ENCODE measurements at regions not wholly inside any gene's neighbourhood (a gene's known extent, or its start where the extent isn't known, plus 50 kb on each side); places are given as distances from the start of the nearest gene placed in this dataset.

- no peaks in the 10 kb centered on the region for H3K27me3 ChIP-seq (ENCODE audit: insufficient read depth, low read length)
- no peaks in the 10 kb centered on the region for H3K79me2 ChIP-seq (ENCODE audit: control insufficient read depth, insufficient read depth, low read length, unreplicated experiment)
- H3K27ac ChIP-seq (ENCODE audit: low read depth, low read length): no peak overlapping the region
- no peaks in the 10 kb centered on the region for H3K36me3 ChIP-seq (ENCODE audit: insufficient read depth, low read length)
- no peak overlapping the region for H2AFZ ChIP-seq (ENCODE audit: low read length, unreplicated experiment)
- peaks cover 23% of the 10 kb centered on the region for H3K4me1 ChIP-seq (ENCODE audit: control insufficient read depth, insufficient read depth, low read length, unreplicated experiment)
- no peak overlapping the region for H3K4me3 ChIP-seq (ENCODE audit: low read depth, low read length)
Measured at GRCh38 chr15:62736756-62737155, 305.8 kb upstream of the TPM1 start.

DNA sequence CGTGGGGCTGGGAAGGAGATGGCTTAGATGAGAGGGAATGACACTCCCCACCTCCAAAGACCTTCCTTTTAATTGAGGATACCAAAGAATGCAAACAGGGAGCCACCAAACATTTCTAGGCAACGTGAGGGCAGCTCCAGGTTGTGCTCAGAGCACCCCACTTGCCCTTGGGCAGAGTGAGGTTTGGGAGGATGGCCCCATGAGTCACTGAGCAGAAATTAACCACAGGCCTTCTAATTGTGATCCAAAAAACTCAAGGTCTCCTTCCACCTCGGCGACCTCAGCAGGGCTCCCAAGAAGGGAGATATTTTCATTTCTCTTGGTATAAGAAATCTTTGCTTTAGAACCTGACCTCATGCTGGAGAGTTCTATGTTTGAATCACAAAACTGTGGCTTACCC is 305.0 kb upstream of the TPM1 start:
- no peaks in the 10 kb centered on the region for H3K27me3 ChIP-seq (ENCODE audit: insufficient read depth, low read length)
- peaks cover 30% of the 10 kb centered on the region for H3K4me1 ChIP-seq (ENCODE audit: control insufficient read depth, insufficient read depth, low read length, unreplicated experiment)
- H2AFZ ChIP-seq (ENCODE audit: low read length, unreplicated experiment): no peak overlapping the region
- no peaks in the 10 kb centered on the region for H3K79me2 ChIP-seq (ENCODE audit: control insufficient read depth, insufficient read depth, low read length, unreplicated experiment)
- H3K27ac ChIP-seq (ENCODE audit: low read depth, low read length): no peak overlapping the region
- no peaks in the 10 kb centered on the region for H3K36me3 ChIP-seq (ENCODE audit: insufficient read depth, low read length)
- no peak overlapping the region for H3K4me3 ChIP-seq (ENCODE audit: low read depth, low read length)

DNA sequence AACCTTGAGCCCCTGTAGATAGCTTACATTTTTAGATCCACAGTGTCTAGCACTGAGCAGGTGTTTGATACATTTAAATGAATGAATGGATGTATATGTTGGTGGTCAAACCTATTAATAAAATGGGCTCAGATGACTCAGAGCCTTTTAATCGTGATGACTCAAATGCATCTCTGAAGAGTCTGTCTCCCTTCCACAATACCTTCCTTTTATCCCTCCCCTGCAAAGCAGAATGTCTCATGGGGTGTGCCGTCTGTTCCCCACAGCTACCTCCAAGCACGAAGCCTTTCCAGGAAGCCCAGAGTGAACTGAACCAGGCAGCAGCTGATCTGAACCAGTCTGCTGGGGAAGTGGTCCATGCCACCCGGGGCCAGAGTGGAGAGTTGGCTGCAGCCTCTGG is 303.5 kb upstream of the TPM1 start:
- no peak overlapping the region for H3K4me3 ChIP-seq (ENCODE audit: low read depth, low read length)
- H3K4me1 ChIP-seq (ENCODE audit: control insufficient read depth, insufficient read depth, low read length, unreplicated experiment): peaks cover 41% of the 10 kb centered on the region
- no peaks in the 10 kb centered on the region for H3K79me2 ChIP-seq (ENCODE audit: control insufficient read depth, insufficient read depth, low read length, unreplicated experiment)
- no peaks in the 10 kb centered on the region for H3K27me3 ChIP-seq (ENCODE audit: insufficient read depth, low read length)
- H3K27ac ChIP-seq (ENCODE audit: low read depth, low read length): no peak overlapping the region; the same call in 1 of the 2 replicates
- H3K36me3 ChIP-seq (ENCODE audit: insufficient read depth, low read length): no peaks in the 10 kb centered on the region
- H2AFZ ChIP-seq (ENCODE audit: low read length, unreplicated experiment): no peak overlapping the region

- no peak overlapping the region for H2AFZ ChIP-seq (ENCODE audit: low read length, unreplicated experiment)
- H3K36me3 ChIP-seq (ENCODE audit: insufficient read depth, low read length): no peaks in the 10 kb centered on the region
- H3K79me2 ChIP-seq (ENCODE audit: control insufficient read depth, insufficient read depth, low read length, unreplicated experiment): no peaks in the 10 kb centered on the region
- H3K4me3 ChIP-seq (ENCODE audit: low read depth, low read length): no peak overlapping the region
- H3K27ac ChIP-seq (ENCODE audit: low read depth, low read length): no peak overlapping the region; the same call in 1 of the 2 replicates
- peaks cover 41% of the 10 kb centered on the region for H3K4me1 ChIP-seq (ENCODE audit: control insufficient read depth, insufficient read depth, low read length, unreplicated experiment)
- no peaks in the 10 kb centered on the region for H3K27me3 ChIP-seq (ENCODE audit: insufficient read depth, low read length)
Measured at GRCh38 chr15:62739507-62739906, 303.0 kb upstream of the TPM1 start.

- Histone ChIP-seq H3K79me2 (ENCODE audit: control insufficient read depth, insufficient read depth, low read length, unreplicated experiment) (no peaks in the 10 kb centered on the region), H2AFZ (ENCODE audit: low read length, unreplicated experiment) (no peak overlapping the region), H3K4me3 (ENCODE audit: low read depth, low read length) (no peak overlapping the region), H3K27me3 (ENCODE audit: insufficient read depth, low read length) (no peaks in the 10 kb centered on the region), H3K4me1 (ENCODE audit: control insufficient read depth, insufficient read depth, low read length, unreplicated experiment) (peaks cover 41% of the 10 kb centered on the region), H3K27ac (ENCODE audit: low read depth, low read length) (no peak overlapping the region), H3K36me3 (ENCODE audit: insufficient read depth, low read length) (no peaks in the 10 kb centered on the region)
Measured at GRCh38 chr15:62740141-62741004, 302.2 kb upstream of the TPM1 start.

DNA sequence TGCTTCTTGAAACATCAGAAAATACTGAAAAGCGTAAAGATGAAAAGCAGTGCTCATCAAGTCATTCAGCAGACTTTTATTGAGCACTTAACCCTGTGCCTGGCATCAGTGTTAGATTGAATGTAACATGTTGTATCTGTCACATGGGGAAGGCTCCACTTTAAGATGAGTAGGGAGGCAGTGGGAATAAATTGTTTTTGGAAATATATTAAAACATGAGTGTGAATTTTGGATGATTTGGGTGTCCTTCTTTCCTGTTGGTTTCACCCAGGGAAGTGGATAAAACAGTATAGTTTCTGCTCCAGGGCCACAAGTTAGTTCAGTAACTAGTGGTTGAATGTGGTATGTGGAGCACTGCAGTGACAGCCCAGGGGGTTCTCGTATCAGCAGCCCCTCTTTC is 301.4 kb upstream of the TPM1 start:
- no peak overlapping the region for H3K27ac ChIP-seq (ENCODE audit: low read depth, low read length)
- H3K36me3 ChIP-seq (ENCODE audit: insufficient read depth, low read length): no peaks in the 10 kb centered on the region
- H3K4me1 ChIP-seq (ENCODE audit: control insufficient read depth, insufficient read depth, low read length, unreplicated experiment): peaks cover 41% of the 10 kb centered on the region
- H3K4me3 ChIP-seq (ENCODE audit: low read depth, low read length): no peak overlapping the region
- H2AFZ ChIP-seq (ENCODE audit: low read length, unreplicated experiment): no peak overlapping the region
- no peaks in the 10 kb centered on the region for H3K27me3 ChIP-seq (ENCODE audit: insufficient read depth, low read length)
- H3K79me2 ChIP-seq (ENCODE audit: control insufficient read depth, insufficient read depth, low read length, unreplicated experiment): no peaks in the 10 kb centered on the region

GRCh38 chr15:62742409-62743171 is 300.0 kb upstream of the TPM1 start:
- H3K27me3 ChIP-seq (ENCODE audit: insufficient read depth, low read length): no peaks in the 10 kb centered on the region
- peak overlapping the region; percentile 82 for H3K27ac ChIP-seq (ENCODE audit: low read depth, low read length)
- H3K79me2 ChIP-seq (ENCODE audit: control insufficient read depth, insufficient read depth, low read length, unreplicated experiment): no peaks in the 10 kb centered on the region
- H3K36me3 ChIP-seq (ENCODE audit: insufficient read depth, low read length): no peaks in the 10 kb centered on the region
- H3K4me1 ChIP-seq (ENCODE audit: control insufficient read depth, insufficient read depth, low read length, unreplicated experiment): peaks cover 41% of the 10 kb centered on the region
- peak overlapping the region; percentile 45 for H3K4me3 ChIP-seq (ENCODE audit: low read depth, low read length)
- H2AFZ ChIP-seq (ENCODE audit: low read length, unreplicated experiment): peak overlapping the region; percentile 96

- H3K27ac ChIP-seq (ENCODE audit: low read depth, low read length): no peak overlapping the region
- peaks cover 8% of the 10 kb centered on the region; the same call in 1 of the 2 replicates for H3K36me3 ChIP-seq (ENCODE audit: insufficient read depth, low read length)
- no peaks in the 10 kb centered on the region for H3K79me2 ChIP-seq (ENCODE audit: control insufficient read depth, insufficient read depth, low read length, unreplicated experiment)
- H3K4me1 ChIP-seq (ENCODE audit: control insufficient read depth, insufficient read depth, low read length, unreplicated experiment): peaks cover 39% of the 10 kb centered on the region
- H2AFZ ChIP-seq (ENCODE audit: low read length, unreplicated experiment): no peak overlapping the region
- H3K27me3 ChIP-seq (ENCODE audit: insufficient read depth, low read length): no peaks in the 10 kb centered on the region
- H3K4me3 ChIP-seq (ENCODE audit: low read depth, low read length): no peak overlapping the region
Measured at GRCh38 chr15:62745621-62746225, 296.8 kb upstream of the TPM1 start.

DNA sequence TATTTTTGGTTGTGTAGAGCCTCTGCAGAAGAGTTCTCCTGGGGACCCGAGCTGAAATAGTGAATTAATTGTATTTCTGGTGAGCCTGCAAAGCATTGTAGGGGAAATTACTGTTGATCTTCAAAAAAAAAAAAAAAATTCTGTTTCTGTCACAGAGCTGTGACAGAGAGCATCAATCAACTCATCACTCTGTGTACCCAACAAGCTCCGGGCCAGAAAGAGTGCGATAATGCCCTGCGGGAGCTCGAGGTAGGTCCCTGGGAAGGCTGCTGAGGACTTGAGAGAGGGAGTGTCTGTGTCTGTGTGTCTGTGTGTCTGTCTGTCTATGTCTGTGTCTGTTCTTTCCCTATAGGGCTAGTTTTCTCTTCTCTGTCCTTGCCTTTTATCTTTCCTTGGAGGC is 294.4 kb upstream of the TPM1 start:
- Histone ChIP-seq H3K27me3 (ENCODE audit: insufficient read depth, low read length) (no peaks in the 10 kb centered on the region), H3K4me3 (ENCODE audit: low read depth, low read length) (no peak overlapping the region), H3K27ac (ENCODE audit: low read depth, low read length) (no peak overlapping the region), H3K79me2 (ENCODE audit: control insufficient read depth, insufficient read depth, low read length, unreplicated experiment) (no peaks in the 10 kb centered on the region), H2AFZ (ENCODE audit: low read length, unreplicated experiment) (no peak overlapping the region), H3K36me3 (ENCODE audit: insufficient read depth, low read length) (peaks cover 8% of the 10 kb centered on the region; the same call in 1 of the 2 replicates), H3K4me1 (ENCODE audit: control insufficient read depth, insufficient read depth, low read length, unreplicated experiment) (peaks cover 37% of the 10 kb centered on the region)

GRCh38 chr15:62749036-62749815 is 293.3 kb upstream of the TPM1 start:
- no peaks in the 10 kb centered on the region for H3K79me2 ChIP-seq (ENCODE audit: control insufficient read depth, insufficient read depth, low read length, unreplicated experiment)
- no peak overlapping the region for H3K4me3 ChIP-seq (ENCODE audit: low read depth, low read length)

More at GRCh38 chr15:62749036-62749815, 293.3 kb upstream of the TPM1 start:
- Histone ChIP-seq H3K4me1 (ENCODE audit: control insufficient read depth, insufficient read depth, low read length, unreplicated experiment) (peaks cover 41% of the 10 kb centered on the region), H3K27ac (ENCODE audit: low read depth, low read length) (no peak overlapping the region), H2AFZ (ENCODE audit: low read length, unreplicated experiment) (no peak overlapping the region), H3K36me3 (ENCODE audit: insufficient read depth, low read length) (peaks cover 8% of the 10 kb centered on the region; the same call in 1 of the 2 replicates), H3K27me3 (ENCODE audit: insufficient read depth, low read length) (no peaks in the 10 kb centered on the region)
